DMS79 (cell line): ENCODE measurements at regions not wholly inside any gene's neighbourhood (a gene's known extent, or its start where the extent isn't known, plus 50 kb on each side); places are given as distances from the start of the nearest gene placed in this dataset.

Experiments
- DNase-seq: peaks from one replicate; lab custom pipeline; 2025; lab: John Stamatoyannopoulos, UW

- no peak for DNase-seq
These were observed 539.5 kb upstream of the AGTR1 start for GRCh38 chr3:148158210-148158609.

- no peak for DNase-seq
These were observed 535.6 kb upstream of the AGTR1 start for GRCh38 chr3:148162132-148162531.

- no peak for DNase-seq
These were observed 529.4 kb upstream of the AGTR1 start for GRCh38 chr3:148168347-148168746.

GRCh38 chr3:148173851-148174250 lies 523.9 kb upstream of the AGTR1 start:
- no peak for DNase-seq

GRCh38 chr3:148175214-148175613 lies 522.5 kb upstream of the AGTR1 start:
- no peak for DNase-seq

- DNase-seq: no peak
These were observed 519.2 kb upstream of the AGTR1 start for GRCh38 chr3:148178503-148178902.

GRCh38 chr3:148184798-148185197 lies 512.9 kb upstream of the AGTR1 start:
- DNase-seq: no peak

GRCh38 chr3:148186881-148187280 lies 510.8 kb upstream of the AGTR1 start:
- no peak for DNase-seq

GRCh38 chr3:148187296-148187695 lies 510.4 kb upstream of the AGTR1 start:
- DNase-seq: no peak

- DNase-seq: no peak
These were observed 507.2 kb upstream of the AGTR1 start for GRCh38 chr3:148190441-148190990.

- no peak for DNase-seq
These were observed 505.7 kb upstream of the AGTR1 start for GRCh38 chr3:148191966-148192365.

GRCh38 chr3:148197061-148197460 lies 500.6 kb upstream of the AGTR1 start:
- DNase-seq: no peak

GRCh38 chr3:148202386-148202785 lies 495.3 kb upstream of the AGTR1 start:
- DNase-seq: no peak

GRCh38 chr3:148203297-148204010 lies 494.2 kb upstream of the AGTR1 start:
- no peak for DNase-seq

- no peak for DNase-seq
These were observed 493.6 kb upstream of the AGTR1 start for GRCh38 chr3:148204131-148204530.

- DNase-seq: no peak
These were observed 491.7 kb upstream of the AGTR1 start for GRCh38 chr3:148205977-148206376.

GRCh38 chr3:148206446-148206845 lies 491.3 kb upstream of the AGTR1 start:
- DNase-seq: no peak

GRCh38 chr3:148208975-148209374 lies 488.7 kb upstream of the AGTR1 start:
- DNase-seq: no peak

GRCh38 chr3:148211725-148212124 lies 486.0 kb upstream of the AGTR1 start:
- no peak for DNase-seq

GRCh38 chr3:148214705-148215104 lies 483.0 kb upstream of the AGTR1 start:
- DNase-seq: no peak

- no peak for DNase-seq
These were observed 480.4 kb upstream of the AGTR1 start for GRCh38 chr3:148217317-148217716.

- DNase-seq: no peak
These were observed 479.5 kb upstream of the AGTR1 start for GRCh38 chr3:148218222-148218621.

- DNase-seq: no peak
These were observed 477.7 kb upstream of the AGTR1 start for GRCh38 chr3:148219999-148220398.

- no peak for DNase-seq
These were observed 476.4 kb upstream of the AGTR1 start for GRCh38 chr3:148221303-148221702.
